GM12878 (cell line): ENCODE measurements at regions not wholly inside any gene's neighbourhood (a gene's known extent, or its start where the extent isn't known, plus 50 kb on each side); places are given as distances from the start of the nearest gene placed in this dataset.
A peak's percentile ranks its signal among the peaks of the same experiment; 100 is the strongest.

Experiments
- ATAC-seq: fragments of 200-7000 bp; cut with Tn5 transposase; 3 replicates; pipeline ENCODE4 v1.9.1; 2020; ENCODE audit warnings: mild to moderate bottlenecking, moderate library complexity
- BruUV-seq: library from RNA; stranded (reverse); fragments of 400-500 nt; replicated peaks from 2 replicates; lab custom pipeline; 2021; lab: Mats Ljungman, UMichigan
- CTCF ChIA-PET: fragments of 300-600 bp; sonication (Branson Sonifier 250); formaldehyde crosslinking; extraction: SDS; loops from one replicate; lab custom pipeline; 2021; ENCODE audit warnings: inconsistent platforms; lab: Yijun Ruan, JAX
- POLR2A ChIA-PET: fragments of 350-600 bp; formaldehyde crosslinking; extraction: SDS; loops from one replicate; lab custom pipeline; 2021; ENCODE audit warnings: inconsistent platforms; lab: Charles Lee
- RAD21 ChIA-PET: fragments of 300-600 bp; sonication (Branson Sonifier 250); formaldehyde crosslinking; loops from one replicate; lab custom pipeline; 2023; ENCODE audit warnings: antibody characterized with exemption; ENCODE audit not compliant: unreplicated experiment; lab: Charles Lee
- SMC1A ChIA-PET: fragments of 300-600 bp; sonication (Branson Sonifier 250); formaldehyde crosslinking; loops from one replicate; lab custom pipeline; 2023; ENCODE audit not compliant: unreplicated experiment, uncharacterized antibody; lab: Charles Lee
- DNase-seq: peaks from one replicate; pipeline ENCODE4 v3.0.0-alpha.2; 2011; ENCODE audit warnings: low read depth, low spot score
- FAIRE-seq: peaks from 3 replicates; lab custom pipeline; 2011; peaks lifted over from hg19 to GRCh38; lab: Jason Lieb, UNC
- H2AFZ ChIP-seq: 2 replicates; pipeline ENCODE4 v1.6.0; 2011; ENCODE audit warnings: low read depth, low read length, control low read depth; ENCODE audit not compliant: control insufficient read depth
- H3K27ac ChIP-seq: 2 replicates; pipeline ENCODE4 v1.5.1; 2011; ENCODE audit warnings: control low read depth; ENCODE audit not compliant: control insufficient read depth, insufficient read depth
- H3K27me3 ChIP-seq, 2 experiments: replicated peaks in 1 of 2; 2 replicates each; pipeline versions ENCODE4 v1.6.0 to v1.6.1; 2011; ENCODE audit warnings: low read length in 1 of 2; ENCODE audit not compliant: control insufficient read depth in 2 of 2, insufficient read depth in 2 of 2
- H3K36me3 ChIP-seq, 2 experiments: 2 replicates each; pipeline ENCODE4 v1.5.1; 2011; ENCODE audit warnings: low read length in 1 of 2; ENCODE audit not compliant: control insufficient read depth in 2 of 2, insufficient read depth in 2 of 2
- H3K4me1 ChIP-seq: 2 replicates; pipeline ENCODE4 v1.6.1; 2011; ENCODE audit warnings: mild to moderate bottlenecking, low read length, moderate library complexity, mixed read lengths; ENCODE audit not compliant: control insufficient read depth, insufficient read depth
- H3K4me2 ChIP-seq: 2 replicates; pipeline ENCODE4 v1.6.0; 2011; ENCODE audit warnings: control low read depth; ENCODE audit not compliant: control insufficient read depth, insufficient read depth
- H3K4me3 ChIP-seq: fragments of 200-600 bp; sonication (generic); 2 replicates; pipeline ENCODE4 v1.5.1; 2016
- H3K79me2 ChIP-seq: 2 replicates; pipeline ENCODE4 v1.6.0; 2011; ENCODE audit warnings: low read length; ENCODE audit not compliant: control insufficient read depth, insufficient read depth
- H3K9ac ChIP-seq: 2 replicates; pipeline ENCODE4 v1.8.0; 2011; ENCODE audit warnings: low read length, control low read depth, mixed read lengths; ENCODE audit not compliant: control insufficient read depth, insufficient read depth
- H3K9me3 ChIP-seq: replicated peaks from 3 replicates; pipeline ENCODE4 v1.5.1; 2011; ENCODE audit warnings: mild to moderate bottlenecking, low read length; ENCODE audit not compliant: control insufficient read depth, insufficient read depth
- H4K20me1 ChIP-seq: 2 replicates; pipeline ENCODE4 v1.6.0; 2011; ENCODE audit not compliant: control insufficient read depth, insufficient read depth
- BACH1 ChIP-seq: fragments of 450-650 bp; IDR thresholded peaks from 2 replicates; pipeline ENCODE4 v1.6.1; 2017; ENCODE audit warnings: mild to moderate bottlenecking, borderline replicate concordance
- GATAD2B ChIP-seq: fragments of 450-650 bp; conservative IDR thresholded peaks from 2 replicates; pipeline ENCODE4 v1.6.1; 2017; ENCODE audit warnings: low read depth, mild to moderate bottlenecking, moderate library complexity
- HDGF ChIP-seq: fragments of 450-650 bp; IDR thresholded peaks from 2 replicates; pipeline ENCODE4 v1.6.1; 2016; ENCODE audit warnings: antibody characterized with exemption
- KAT2A ChIP-seq: conservative IDR thresholded peaks from 2 replicates; pipeline ENCODE4 v1.6.1; 2011; ENCODE audit warnings: low read depth, low read length; ENCODE audit not compliant: control insufficient read depth
- MYB ChIP-seq: fragments of 150-350 bp; IDR thresholded peaks from 2 replicates; pipeline ENCODE4 v1.6.1; 2014; ENCODE audit warnings: mild to moderate bottlenecking, low read depth, low read length, borderline replicate concordance
- NR2F1 ChIP-seq: fragments of 450-650 bp; conservative IDR thresholded peaks from 2 replicates; pipeline ENCODE4 v1.6.1; 2017; ENCODE audit warnings: mild to moderate bottlenecking
- POLR2AphosphoS5 ChIP-seq: IDR thresholded peaks from 2 replicates; pipeline ENCODE4 v1.6.1; 2011; ENCODE audit warnings: mild to moderate bottlenecking, low read length, inconsistent platforms
- POU2F2 ChIP-seq: IDR thresholded peaks from 3 replicates; pipeline ENCODE4 v1.6.1; 2011; ENCODE audit warnings: low read depth, mild to moderate bottlenecking, low read length, borderline replicate concordance
- SIN3A ChIP-seq: IDR thresholded peaks from 2 replicates; pipeline ENCODE4 v1.6.1; 2012; ENCODE audit warnings: low read depth, low read length, improper control_type of control experiment
- SPI1 ChIP-seq: IDR thresholded peaks from 2 replicates; pipeline ENCODE4 v1.6.1; 2011; ENCODE audit warnings: low read depth, mild to moderate bottlenecking, low read length, moderate library complexity, borderline replicate concordance; ENCODE audit not compliant: insufficient read depth
- TCF12 ChIP-seq: IDR thresholded peaks from 2 replicates; pipeline ENCODE4 v1.6.1; 2011; ENCODE audit warnings: low read depth, mild to moderate bottlenecking, low read length
- ZZZ3 ChIP-seq: IDR thresholded peaks from 2 replicates; pipeline ENCODE4 v1.6.1; 2011; ENCODE audit warnings: low read depth; ENCODE audit not compliant: control insufficient read depth, insufficient read length
- WGBS: methylation state at CpG from one replicate; pipeline ENCODE4 v1.1.6; 2016; ENCODE audit warnings: low lambda C conversion rate; ENCODE audit not compliant: insufficient replicate concordance, insufficient coverage; ENCODE audit errors: missing lambda C conversion rate; 5-methylcytosine and 5-hydroxymethylcytosine counted together
- in situ Hi-C: fragments of 300-500 bp; cut with MboI; formaldehyde crosslinking; loops from 9 replicates; pipeline ENCODE4 v1.14.3; 2018; ENCODE audit warnings: mixed read lengths
- intact Hi-C: fragments of 100-400 bp; cut with micrococcal nuclease; formaldehyde crosslinking; loops from one replicate; pipeline ENCODE4 v1.14.2; 2022; ENCODE audit not compliant: unreplicated experiment
- TF ChIP-seq, protein P1 (sequence below), 3 experiments: IDR thresholded peaks in 2 of 3; conservative IDR thresholded peaks in 1 of 3; 2 replicates each; pipeline ENCODE4 v1.5.1; 2011; ENCODE audit warnings: low read depth in 3 of 3, low read length in 3 of 3, mild to moderate bottlenecking in 3 of 3, control low read depth in 2 of 3, moderate library complexity in 2 of 3, inconsistent platforms in 1 of 3, mixed read lengths in 1 of 3; ENCODE audit not compliant: control insufficient read depth in 2 of 3, insufficient read depth in 1 of 3; ENCODE audit errors: extremely low read depth in 1 of 3

DNA sequence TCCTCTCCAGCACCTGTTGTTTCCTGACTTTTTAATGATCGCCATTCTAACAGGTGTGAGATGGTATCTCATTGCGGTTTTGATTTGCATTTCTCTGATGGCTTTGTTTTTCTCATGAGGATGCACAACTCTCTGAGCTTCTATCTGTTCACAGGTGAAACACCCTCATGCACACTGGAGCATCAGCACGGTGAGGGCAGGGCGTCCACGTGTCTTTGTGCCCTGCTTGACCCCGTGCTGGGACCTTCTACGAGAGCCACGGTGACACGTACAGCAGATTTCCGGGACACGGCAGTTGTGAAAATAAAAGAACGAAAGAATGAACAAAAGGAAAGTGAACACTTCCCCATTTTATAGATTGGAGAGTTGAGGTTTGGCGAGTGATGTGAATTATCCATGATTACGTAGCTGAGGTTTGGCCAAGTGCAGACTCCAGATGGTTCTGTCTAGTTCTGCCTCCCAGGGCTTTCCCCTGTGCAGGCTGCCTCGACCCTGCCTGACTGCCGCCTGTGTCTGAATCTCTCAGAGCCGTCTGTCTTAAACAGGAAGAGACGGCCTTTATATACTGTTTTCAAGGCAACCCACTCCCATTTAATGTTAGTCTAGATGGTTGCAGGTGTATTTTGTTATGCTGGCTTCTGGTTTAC, 67.8 kb upstream of the SORBS2 start:
- Histone ChIP-seq H2AFZ (no peak overlapping the region), H3K36me3 (no peaks in the 10 kb centered on the region), H3K4me1 (no peaks in the 10 kb centered on the region), H3K4me3 (no peak overlapping the region), H4K20me1 (no peaks in the 10 kb centered on the region), H3K9ac (no peak overlapping the region), H3K27me3 (no peaks in the 10 kb centered on the region), H3K4me2 (no peak overlapping the region), H3K79me2 (no peaks in the 10 kb centered on the region), H3K27ac (no peak overlapping the region), H3K9me3 (no peaks in the 10 kb centered on the region; the same call in 2 of the 3 replicates)
- BruUV-seq = no TSS peak
- RAD21 ChIA-PET = no interaction called here
- TF ChIP-seq, protein P1, sequence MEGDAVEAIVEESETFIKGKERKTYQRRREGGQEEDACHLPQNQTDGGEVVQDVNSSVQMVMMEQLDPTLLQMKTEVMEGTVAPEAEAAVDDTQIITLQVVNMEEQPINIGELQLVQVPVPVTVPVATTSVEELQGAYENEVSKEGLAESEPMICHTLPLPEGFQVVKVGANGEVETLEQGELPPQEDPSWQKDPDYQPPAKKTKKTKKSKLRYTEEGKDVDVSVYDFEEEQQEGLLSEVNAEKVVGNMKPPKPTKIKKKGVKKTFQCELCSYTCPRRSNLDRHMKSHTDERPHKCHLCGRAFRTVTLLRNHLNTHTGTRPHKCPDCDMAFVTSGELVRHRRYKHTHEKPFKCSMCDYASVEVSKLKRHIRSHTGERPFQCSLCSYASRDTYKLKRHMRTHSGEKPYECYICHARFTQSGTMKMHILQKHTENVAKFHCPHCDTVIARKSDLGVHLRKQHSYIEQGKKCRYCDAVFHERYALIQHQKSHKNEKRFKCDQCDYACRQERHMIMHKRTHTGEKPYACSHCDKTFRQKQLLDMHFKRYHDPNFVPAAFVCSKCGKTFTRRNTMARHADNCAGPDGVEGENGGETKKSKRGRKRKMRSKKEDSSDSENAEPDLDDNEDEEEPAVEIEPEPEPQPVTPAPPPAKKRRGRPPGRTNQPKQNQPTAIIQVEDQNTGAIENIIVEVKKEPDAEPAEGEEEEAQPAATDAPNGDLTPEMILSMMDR (IDR thresholded peaks at IDR 0.05 in 2 of 3, conservative IDR thresholded peaks at IDR 0.05 in 1 of 3; ENCODE audit: control insufficient read depth in 2 of 3, extremely low read depth in 1 of 3, insufficient read depth in 1 of 3, low read depth in 3 of 3, low read length in 3 of 3) = no peak
- TF ChIP-seq SPI1 = peak; percentile 25; the same call in 1 of the 2 replicates
- FAIRE-seq = no peak
- POLR2A ChIA-PET = no interaction called here
- DNase-seq = no peak
- ATAC-seq = no peak
- SMC1A ChIA-PET = no interaction called here
- CTCF ChIA-PET = no interaction called here
- in situ Hi-C loops (no loop called here), intact Hi-C loops (no loop called here)
- WGBS = 58% methylated on average over 18 of the region's 18 CpGs

DNA sequence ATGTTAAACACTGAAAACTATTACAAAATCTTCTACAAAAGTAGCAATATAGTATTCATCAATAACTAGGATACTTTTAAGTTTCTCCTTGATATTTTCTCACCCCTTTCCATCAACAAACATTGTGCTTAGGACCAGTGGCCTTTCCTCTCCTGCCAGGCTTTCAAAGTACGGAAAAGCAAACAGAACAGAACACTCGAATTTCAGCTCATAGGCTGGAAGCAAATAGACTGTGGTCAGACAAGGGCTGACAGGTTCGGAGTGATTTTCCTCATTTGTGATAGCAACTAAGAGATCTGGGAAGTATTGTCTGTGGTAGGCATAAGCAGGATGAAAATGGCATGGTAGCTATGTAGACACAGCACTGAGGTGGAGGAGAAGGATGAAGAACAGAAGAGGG, 68.6 kb upstream of the SORBS2 start:
- ATAC-seq (no peak), FAIRE-seq (no peak), DNase-seq (no peak)
- no peak overlapping the region for H3K9ac ChIP-seq
- WGBS = 32% methylated on average over 3 of the region's 3 CpGs
- no peaks in the 10 kb centered on the region for H4K20me1 ChIP-seq
- H3K4me1 ChIP-seq = no peaks in the 10 kb centered on the region
- no peaks in the 10 kb centered on the region for H3K36me3 ChIP-seq
- no peaks in the 10 kb centered on the region; the same call in 2 of the 3 replicates for H3K9me3 ChIP-seq
- in situ Hi-C loops (no loop called here), intact Hi-C loops (no loop called here)
- ChIA-PET RAD21 (no interaction called here), POLR2A (no interaction called here), SMC1A (no interaction called here), CTCF (no interaction called here)
- H3K79me2 ChIP-seq = no peaks in the 10 kb centered on the region
- no peak overlapping the region for H3K4me2 ChIP-seq
- H3K27me3 ChIP-seq = no peaks in the 10 kb centered on the region
- H2AFZ ChIP-seq = no peak overlapping the region
- BruUV-seq = no TSS peak
- no peak overlapping the region for H3K27ac ChIP-seq
- H3K4me3 ChIP-seq = no peak overlapping the region
- TF ChIP-seq HDGF (no peak), POU2F2 (no peak), BACH1 (no peak), KAT2A (no peak), SIN3A (no peak), POLR2AphosphoS5 (no peak), MYB (no peak), GATAD2B (no peak), NR2F1 (no peak), TCF12 (no peak), ZZZ3 (no peak)
